Lung (tissue), 11 donors: ENCODE measurements at regions not wholly inside any gene's neighbourhood (a gene's known extent, or its start where the extent isn't known, plus 50 kb on each side); places are given as distances from the start of the nearest gene placed in this dataset.
"Not testable (repeated sequence)": the region's sequence is repeated elsewhere in the genome, so short reads cannot be mapped to it uniquely, and the experiment has no call there.

Experiments
- ATAC-seq: fragments of 200-7000 bp; cut with Tn5 transposase; one replicate; pipeline ENCODE4 v1.9.1; 2020; ENCODE audit warnings: moderate number of reproducible peaks; ENCODE audit not compliant: insufficient read depth, low FRiP score
- DNase-seq, 3 donors: peaks; one replicate each; pipeline ENCODE4 v3.0.0-alpha.2; 2013 to 2017
- H3K27ac ChIP-seq, 2 donors: one replicate each; pipeline ENCODE4 v1.5.1; 2013; ENCODE audit warnings: mild to moderate bottlenecking in 2 of 2, moderate library complexity in 2 of 2, control low read depth in 1 of 2, inconsistent platforms in 1 of 2, low read depth in 1 of 2, low read length in 1 of 2
- H3K27me3 ChIP-seq, 3 donors: one replicate each; pipeline ENCODE4 v1.5.1; 2013; ENCODE audit warnings: low read length in 2 of 3; ENCODE audit not compliant: control insufficient read depth in 3 of 3, insufficient read depth in 3 of 3
- H3K36me3 ChIP-seq, 4 donors: one replicate each; pipeline ENCODE4 v1.5.1; 2013; ENCODE audit warnings: low read length in 4 of 4, mild to moderate bottlenecking in 1 of 4, moderate library complexity in 1 of 4; ENCODE audit not compliant: control insufficient read depth in 4 of 4, insufficient read depth in 4 of 4
- H3K4me1 ChIP-seq, 5 donors: one replicate each; pipeline ENCODE4 v1.5.1; 2013; ENCODE audit warnings: low read length in 5 of 5, mild to moderate bottlenecking in 2 of 5, moderate library complexity in 1 of 5; ENCODE audit not compliant: control insufficient read depth in 5 of 5, insufficient read depth in 5 of 5
- H3K4me3 ChIP-seq: one replicate; pipeline ENCODE4 v1.5.1; 2013; ENCODE audit warnings: mild to moderate bottlenecking, control low read depth, moderate library complexity
- H3K9ac ChIP-seq, 2 donors: one replicate each; pipeline ENCODE4 v1.5.1; 2013; ENCODE audit warnings: low read length in 2 of 2, control low read depth in 1 of 2; ENCODE audit not compliant: insufficient read depth in 1 of 2
- H3K9me3 ChIP-seq, 4 donors: one replicate each; pipeline ENCODE4 v1.5.1; 2013; ENCODE audit warnings: low read length in 3 of 4, mild to moderate bottlenecking in 1 of 4, moderate library complexity in 1 of 4; ENCODE audit not compliant: control insufficient read depth in 4 of 4, insufficient read depth in 3 of 4
- CTCF ChIP-seq: IDR thresholded peaks from 2 replicates; pipeline ENCODE4 v1.5.1; 2012; ENCODE audit warnings: mild to moderate bottlenecking; ENCODE audit errors: control extremely low read depth, extremely low read depth
- WGBS, 2 donors: extraction: QIAGEN DNeasy Blood & Tissue Kit; methylation state at CpG; one replicate each; pipeline ENCODE4 v1.1.7; 2013; 5-methylcytosine and 5-hydroxymethylcytosine counted together
- donor health status: control.
- donor health status: control.
- donor health status: Bipolar disorder and iron deficiency.
- donor health status: healthy.
- donor health status: DM: yes; HTN: yes; CAD: no.

GRCh38 chr16:16982614-16983013 is 488.1 kb downstream of the XYLT1 start:
- Histone ChIP-seq H3K36me3 (no peaks in the 10 kb centered on the region), H3K27me3 (no peaks in the 10 kb centered on the region), H3K4me3 (no peak overlapping the region), H3K9me3 (peaks cover 0 to 3% (median under 1%) of the 10 kb centered on the region in 4 donors), H3K9ac (no peak overlapping the region), H3K4me1 (no peaks in the 10 kb centered on the region), H3K27ac (no peak overlapping the region)
- DNase-seq (no peak), ATAC-seq (no peak)
- no peak for TF ChIP-seq CTCF
- 93 to 95% methylated on average over 4 of the region's 4 CpGs for WGBS, 2 donors

- Histone ChIP-seq H3K9me3 (peaks cover 0 to 3% (median under 1%) of the 10 kb centered on the region in 4 donors), H3K9ac (no peak overlapping the region), H3K4me3 (no peak overlapping the region), H3K27me3 (no peaks in the 10 kb centered on the region), H3K4me1 (no peaks in the 10 kb centered on the region), H3K36me3 (no peaks in the 10 kb centered on the region), H3K27ac (no peak overlapping the region)
- DNase-seq (no peak), ATAC-seq (no peak)
- 94 to 95% methylated on average over 7 of the region's 7 CpGs for WGBS, 2 donors
- no peak for TF ChIP-seq CTCF
Observed at GRCh38 chr16:16983582-16983981, 487.2 kb downstream of the XYLT1 start.

- not testable (repeated sequence) for H3K27ac ChIP-seq, ATAC-seq
- 97 to 98% methylated on average over 21 of the region's 21 CpGs for WGBS, 2 donors
Observed at GRCh38 chr16:16984091-16984490, 486.7 kb downstream of the XYLT1 start.

GRCh38 chr16:16985707-16986106 is 485.1 kb downstream of the XYLT1 start:
- H3K9me3 ChIP-seq = peaks cover 0 to 3% (median under 1%) of the 10 kb centered on the region in 4 donors
- DNase-seq (no peak), ATAC-seq (no peak)
- no peaks in the 10 kb centered on the region for H3K36me3 ChIP-seq
- WGBS, 2 donors = 98 to 100% methylated on average over 1 of the region's 1 CpG
- no peak overlapping the region for H3K9ac ChIP-seq
- H3K4me3 ChIP-seq = no peak overlapping the region
- no peak for TF ChIP-seq CTCF
- no peaks in the 10 kb centered on the region for H3K27me3 ChIP-seq
- no peak overlapping the region for H3K27ac ChIP-seq
- H3K4me1 ChIP-seq = no peaks in the 10 kb centered on the region

More at GRCh38 chr16:16984091-16984490, 486.7 kb downstream of the XYLT1 start:
- not testable (repeated sequence) for H3K9me3 ChIP-seq, H3K27me3 ChIP-seq, H3K4me3 ChIP-seq, DNase-seq, H3K9ac ChIP-seq, H3K36me3 ChIP-seq, H3K4me1 ChIP-seq
